Neural progenitor cell (in vitro differentiated cells): ENCODE measurements at regions not wholly inside any gene's neighbourhood (a gene's known extent, or its start where the extent isn't known, plus 50 kb on each side); places are given as distances from the start of the nearest gene placed in this dataset.

Experiments used
- DNase-seq: peaks from one replicate; pipeline ENCODE4 v3.0.0-alpha.2; 2016; ENCODE audit warnings: low spot score
- H2AFZ ChIP-seq: fragments of 200-600 bp; sonication (generic); replicated peaks from 2 replicates; pipeline ENCODE4 v1.6.1; 2016; ENCODE audit warnings: antibody characterized with exemption
- H3F3A ChIP-seq: fragments of 200-600 bp; sonication (generic); 2 replicates; pipeline ENCODE4 v1.6.1; 2016; ENCODE audit warnings: antibody characterized with exemption, low read depth
- H3K27ac ChIP-seq: fragments of 200-600 bp; sonication (generic); 2 replicates; pipeline ENCODE4 v1.5.1; 2016; ENCODE audit warnings: mild to moderate bottlenecking
- H3K27me3 ChIP-seq: fragments of 200-600 bp; sonication (generic); 2 replicates; pipeline ENCODE4 v1.6.1; 2016; ENCODE audit warnings: mild to moderate bottlenecking, moderate library complexity
- H3K36me3 ChIP-seq: fragments of 200-600 bp; sonication (generic); 2 replicates; pipeline ENCODE4 v1.5.1; 2016
- H3K4me1 ChIP-seq: fragments of 200-600 bp; sonication (generic); 2 replicates; pipeline ENCODE4 v1.6.1; 2016; ENCODE audit warnings: mixed run types
- H3K4me2 ChIP-seq: fragments of 200-600 bp; sonication (generic); 2 replicates; pipeline ENCODE4 v1.6.1; 2016
- H3K4me3 ChIP-seq: fragments of 200-600 bp; sonication (generic); 2 replicates; pipeline ENCODE4 v1.5.1; 2016
- H3K79me2 ChIP-seq: fragments of 200-600 bp; sonication (generic); 2 replicates; pipeline ENCODE4 v1.6.1; 2016; ENCODE audit warnings: low read depth
- H3K9ac ChIP-seq: fragments of 200-600 bp; sonication (generic); 2 replicates; pipeline ENCODE4 v1.6.1; 2016
- H3K9me3 ChIP-seq: fragments of 200-600 bp; sonication (generic); 2 replicates; pipeline ENCODE4 v1.5.1; 2016; ENCODE audit warnings: low read depth
- H4K20me1 ChIP-seq: fragments of 200-600 bp; sonication (generic); 2 replicates; pipeline ENCODE4 v1.6.1; 2016; ENCODE audit warnings: low read depth
- H3K27ac Mint-ChIP-seq: 3 replicates; pipeline ENCODE4 v1.8.0; 2021; ENCODE audit warnings: mixed read lengths
- H3K27me3 Mint-ChIP-seq: 2 replicates; pipeline ENCODE4 v1.8.0; 2022; ENCODE audit warnings: low read depth, mild to moderate bottlenecking, inconsistent platforms, moderate library complexity, mixed read lengths; ENCODE audit not compliant: insufficient read depth
- H3K36me3 Mint-ChIP-seq: 3 replicates; pipeline ENCODE4 v1.8.0; 2021; ENCODE audit warnings: mixed read lengths
- H3K4me1 Mint-ChIP-seq: 3 replicates; pipeline ENCODE4 v1.8.0; 2021; ENCODE audit warnings: mixed read lengths
- H3K4me3 Mint-ChIP-seq: 3 replicates; pipeline ENCODE4 v1.8.0; 2021; ENCODE audit warnings: mild to moderate bottlenecking, moderate library complexity, mixed read lengths
- H3K9me3 Mint-ChIP-seq: 3 replicates; pipeline ENCODE4 v1.8.0; 2020; ENCODE audit warnings: mixed read lengths
- EZH2 ChIP-seq: fragments of 200-600 bp; sonication (generic); IDR thresholded peaks from 2 replicates; pipeline ENCODE4 v1.6.1; 2017; ENCODE audit warnings: antibody characterized with exemption, mild to moderate bottlenecking, moderate library complexity
- EZH2phosphoT487 ChIP-seq: fragments of 200-600 bp; sonication (generic); IDR thresholded peaks from 2 replicates; pipeline ENCODE4 v1.6.1; 2017; ENCODE audit warnings: antibody characterized with exemption
- TF ChIP-seq, protein P1 (sequence below): fragments of 200-600 bp; sonication (generic); IDR thresholded peaks from 2 replicates; pipeline ENCODE4 v1.5.1; 2017; ENCODE audit warnings: antibody characterized with exemption, mild to moderate bottlenecking

DNA sequence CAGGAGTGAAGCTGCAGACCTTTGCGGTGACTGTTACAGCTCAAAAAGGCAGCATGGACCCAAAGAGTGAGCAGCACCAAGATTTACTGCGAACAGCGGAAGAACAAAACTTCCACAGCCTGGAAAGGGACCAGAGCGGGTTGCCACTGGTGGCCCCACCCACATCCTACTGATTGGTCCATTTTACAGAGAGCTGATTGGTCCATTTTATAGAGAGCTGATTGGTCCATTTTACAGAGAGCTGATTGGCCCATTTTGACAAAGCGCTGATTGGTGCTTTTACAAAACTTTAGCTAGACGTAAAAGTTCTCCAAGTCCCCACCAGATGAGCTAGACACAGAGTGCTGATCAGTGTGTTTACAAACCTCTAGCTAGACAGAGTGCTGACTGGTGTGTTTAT is 134.2 kb upstream of the FRG1 start:
- H3F3A ChIP-seq = no peaks in the 10 kb centered on the region
- no peak overlapping the region for H3K4me3 ChIP-seq
- Mint-ChIP-seq H3K27me3 (peaks cover 10% of the 10 kb centered on the region), H3K4me3 (no peak overlapping the region), H3K27ac (no peak overlapping the region), H3K4me1 (no peaks in the 10 kb centered on the region), H3K9me3 (peaks cover 38% of the 10 kb centered on the region), H3K36me3 (peaks cover 2% of the 10 kb centered on the region)
- TF ChIP-seq EZH2 (no peak), EZH2phosphoT487 (no peak)
- TF ChIP-seq, protein P1, sequence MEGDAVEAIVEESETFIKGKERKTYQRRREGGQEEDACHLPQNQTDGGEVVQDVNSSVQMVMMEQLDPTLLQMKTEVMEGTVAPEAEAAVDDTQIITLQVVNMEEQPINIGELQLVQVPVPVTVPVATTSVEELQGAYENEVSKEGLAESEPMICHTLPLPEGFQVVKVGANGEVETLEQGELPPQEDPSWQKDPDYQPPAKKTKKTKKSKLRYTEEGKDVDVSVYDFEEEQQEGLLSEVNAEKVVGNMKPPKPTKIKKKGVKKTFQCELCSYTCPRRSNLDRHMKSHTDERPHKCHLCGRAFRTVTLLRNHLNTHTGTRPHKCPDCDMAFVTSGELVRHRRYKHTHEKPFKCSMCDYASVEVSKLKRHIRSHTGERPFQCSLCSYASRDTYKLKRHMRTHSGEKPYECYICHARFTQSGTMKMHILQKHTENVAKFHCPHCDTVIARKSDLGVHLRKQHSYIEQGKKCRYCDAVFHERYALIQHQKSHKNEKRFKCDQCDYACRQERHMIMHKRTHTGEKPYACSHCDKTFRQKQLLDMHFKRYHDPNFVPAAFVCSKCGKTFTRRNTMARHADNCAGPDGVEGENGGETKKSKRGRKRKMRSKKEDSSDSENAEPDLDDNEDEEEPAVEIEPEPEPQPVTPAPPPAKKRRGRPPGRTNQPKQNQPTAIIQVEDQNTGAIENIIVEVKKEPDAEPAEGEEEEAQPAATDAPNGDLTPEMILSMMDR = no peak
- no peaks in the 10 kb centered on the region for H3K4me1 ChIP-seq
- no peak overlapping the region for H2AFZ ChIP-seq
- H3K36me3 ChIP-seq = no peaks in the 10 kb centered on the region
- H3K9me3 ChIP-seq = no peaks in the 10 kb centered on the region
- no peak for DNase-seq
- no peak overlapping the region for H3K27ac ChIP-seq
- no peak overlapping the region for H3K4me2 ChIP-seq
- no peaks in the 10 kb centered on the region for H3K79me2 ChIP-seq
- no peaks in the 10 kb centered on the region for H4K20me1 ChIP-seq
- no peaks in the 10 kb centered on the region for H3K27me3 ChIP-seq
- no peak overlapping the region for H3K9ac ChIP-seq

GRCh38 chr4:189807031-189807430 is 133.6 kb upstream of the FRG1 start:
- H3K9me3 Mint-ChIP-seq = peaks cover 38% of the 10 kb centered on the region

DNA sequence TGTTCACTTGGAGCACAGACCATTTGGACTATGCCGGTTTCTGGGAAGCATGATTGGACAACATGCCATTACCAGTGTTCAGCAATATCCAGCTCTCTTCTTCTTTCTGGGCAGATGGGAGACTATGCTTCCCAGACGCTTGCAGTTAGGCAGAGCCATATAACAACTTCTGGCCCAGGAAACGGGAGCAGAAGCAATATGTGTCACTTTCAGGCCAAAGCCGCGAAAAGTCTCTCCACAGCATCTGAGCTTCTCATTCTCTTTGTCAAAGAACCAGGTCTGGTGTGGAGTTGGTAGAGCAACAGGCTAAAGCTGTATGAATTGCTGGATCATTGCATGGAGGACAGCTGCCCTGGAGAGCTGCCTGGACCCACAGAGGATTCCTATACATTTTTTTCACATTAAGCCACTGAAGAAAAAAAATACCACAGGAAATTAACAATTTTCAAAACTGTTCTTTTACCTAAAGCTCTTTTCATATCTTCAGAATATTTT is 131.4 kb upstream of the FRG1 start:
- no peaks in the 10 kb centered on the region for H3K4me1 Mint-ChIP-seq
- no peak overlapping the region for H3K4me3 Mint-ChIP-seq
- Histone ChIP-seq H2AFZ (no peak overlapping the region), H3K4me1 (no peaks in the 10 kb centered on the region), H3K79me2 (no peaks in the 10 kb centered on the region), H3F3A (no peaks in the 10 kb centered on the region), H3K9me3 (no peaks in the 10 kb centered on the region), H3K4me2 (no peak overlapping the region), H3K27ac (no peak overlapping the region), H3K36me3 (no peaks in the 10 kb centered on the region), H3K9ac (no peak overlapping the region), H3K4me3 (no peak overlapping the region), H4K20me1 (no peaks in the 10 kb centered on the region), H3K27me3 (no peaks in the 10 kb centered on the region)
- H3K36me3 Mint-ChIP-seq = peaks cover 2% of the 10 kb centered on the region
- peaks cover 4% of the 10 kb centered on the region for H3K27me3 Mint-ChIP-seq
- DNase-seq = no peak
- H3K9me3 Mint-ChIP-seq = peaks cover 41% of the 10 kb centered on the region
- no peak for TF ChIP-seq EZH2
- TF ChIP-seq, protein P1 = no peak
- no peak for TF ChIP-seq EZH2phosphoT487
- H3K27ac Mint-ChIP-seq = no peak overlapping the region

More at GRCh38 chr4:189807031-189807430, 133.6 kb upstream of the FRG1 start:
- no peaks in the 10 kb centered on the region for H4K20me1 ChIP-seq
- H3K27me3 ChIP-seq = no peaks in the 10 kb centered on the region
- no peaks in the 10 kb centered on the region for H3K4me1 ChIP-seq
- no peaks in the 10 kb centered on the region for H3K36me3 ChIP-seq
- peaks cover 10% of the 10 kb centered on the region for H3K27me3 Mint-ChIP-seq
- no peak overlapping the region for H3K4me2 ChIP-seq
- no peak for TF ChIP-seq EZH2
- TF ChIP-seq, protein P1 = no peak
- no peak for TF ChIP-seq EZH2phosphoT487
- no peaks in the 10 kb centered on the region for H3K79me2 ChIP-seq
- no peak for DNase-seq
- no peaks in the 10 kb centered on the region for H3F3A ChIP-seq
- no peak overlapping the region for H3K4me3 Mint-ChIP-seq
- no peaks in the 10 kb centered on the region for H3K9me3 ChIP-seq
- no peak overlapping the region for H3K27ac ChIP-seq
- no peak overlapping the region for H3K27ac Mint-ChIP-seq
- no peak overlapping the region for H2AFZ ChIP-seq
- H3K9ac ChIP-seq = no peak overlapping the region
- no peak overlapping the region for H3K4me3 ChIP-seq
- no peaks in the 10 kb centered on the region for H3K4me1 Mint-ChIP-seq
- peaks cover 2% of the 10 kb centered on the region for H3K36me3 Mint-ChIP-seq
